GM12878 (cell line): ENCODE measurements at regions not wholly inside any gene's neighbourhood (a gene's known extent, or its start where the extent isn't known, plus 50 kb on each side); places are given as distances from the start of the nearest gene placed in this dataset.

Experiments
- ATAC-seq: fragments of 200-7000 bp; cut with Tn5 transposase; 3 replicates; pipeline ENCODE4 v1.9.1; 2020; ENCODE audit warnings: mild to moderate bottlenecking, moderate library complexity
- BruUV-seq: library from RNA; stranded (reverse); fragments of 400-500 nt; replicated peaks from 2 replicates; lab custom pipeline; 2021; lab: Mats Ljungman, UMichigan
- CTCF ChIA-PET: fragments of 300-600 bp; sonication (Branson Sonifier 250); formaldehyde crosslinking; extraction: SDS; loops from one replicate; lab custom pipeline; 2021; ENCODE audit warnings: inconsistent platforms; lab: Yijun Ruan, JAX
- POLR2A ChIA-PET: fragments of 350-600 bp; formaldehyde crosslinking; extraction: SDS; loops from one replicate; lab custom pipeline; 2021; ENCODE audit warnings: inconsistent platforms; lab: Charles Lee
- RAD21 ChIA-PET: fragments of 300-600 bp; sonication (Branson Sonifier 250); formaldehyde crosslinking; loops from one replicate; lab custom pipeline; 2023; ENCODE audit warnings: antibody characterized with exemption; ENCODE audit not compliant: unreplicated experiment; lab: Charles Lee
- SMC1A ChIA-PET: fragments of 300-600 bp; sonication (Branson Sonifier 250); formaldehyde crosslinking; loops from one replicate; lab custom pipeline; 2023; ENCODE audit not compliant: unreplicated experiment, uncharacterized antibody; lab: Charles Lee
- DNase-seq: peaks from one replicate; pipeline ENCODE4 v3.0.0-alpha.2; 2011; ENCODE audit warnings: low read depth, low spot score
- FAIRE-seq: peaks from 3 replicates; lab custom pipeline; 2011; peaks lifted over from hg19 to GRCh38; lab: Jason Lieb, UNC
- H2AFZ ChIP-seq: 2 replicates; pipeline ENCODE4 v1.6.0; 2011; ENCODE audit warnings: low read depth, low read length, control low read depth; ENCODE audit not compliant: control insufficient read depth
- H3K27ac ChIP-seq: 2 replicates; pipeline ENCODE4 v1.5.1; 2011; ENCODE audit warnings: control low read depth; ENCODE audit not compliant: control insufficient read depth, insufficient read depth
- H3K27me3 ChIP-seq, 2 experiments: replicated peaks in 1 of 2; 2 replicates each; pipeline versions ENCODE4 v1.6.0 to v1.6.1; 2011; ENCODE audit warnings: low read length in 1 of 2; ENCODE audit not compliant: control insufficient read depth in 2 of 2, insufficient read depth in 2 of 2
- H3K36me3 ChIP-seq, 2 experiments: 2 replicates each; pipeline ENCODE4 v1.5.1; 2011; ENCODE audit warnings: low read length in 1 of 2; ENCODE audit not compliant: control insufficient read depth in 2 of 2, insufficient read depth in 2 of 2
- H3K4me1 ChIP-seq: 2 replicates; pipeline ENCODE4 v1.6.1; 2011; ENCODE audit warnings: mild to moderate bottlenecking, low read length, moderate library complexity, mixed read lengths; ENCODE audit not compliant: control insufficient read depth, insufficient read depth
- H3K4me2 ChIP-seq: 2 replicates; pipeline ENCODE4 v1.6.0; 2011; ENCODE audit warnings: control low read depth; ENCODE audit not compliant: control insufficient read depth, insufficient read depth
- H3K4me3 ChIP-seq: fragments of 200-600 bp; sonication (generic); 2 replicates; pipeline ENCODE4 v1.5.1; 2016
- H3K79me2 ChIP-seq: 2 replicates; pipeline ENCODE4 v1.6.0; 2011; ENCODE audit warnings: low read length; ENCODE audit not compliant: control insufficient read depth, insufficient read depth
- H3K9ac ChIP-seq: 2 replicates; pipeline ENCODE4 v1.8.0; 2011; ENCODE audit warnings: low read length, control low read depth, mixed read lengths; ENCODE audit not compliant: control insufficient read depth, insufficient read depth
- H3K9me3 ChIP-seq: replicated peaks from 3 replicates; pipeline ENCODE4 v1.5.1; 2011; ENCODE audit warnings: mild to moderate bottlenecking, low read length; ENCODE audit not compliant: control insufficient read depth, insufficient read depth
- H4K20me1 ChIP-seq: 2 replicates; pipeline ENCODE4 v1.6.0; 2011; ENCODE audit not compliant: control insufficient read depth, insufficient read depth
- ATF7 ChIP-seq: fragments of 450-650 bp; IDR thresholded peaks from 2 replicates; pipeline ENCODE4 v1.6.1; 2016; ENCODE audit warnings: low read depth, mild to moderate bottlenecking
- CBFB ChIP-seq: IDR thresholded peaks from 2 replicates; pipeline ENCODE4 v1.6.1; 2016; ENCODE audit warnings: antibody characterized with exemption, low read depth
- CHD4 ChIP-seq: fragments of 200-600 bp; sonication (generic); IDR thresholded peaks from 2 replicates; pipeline ENCODE4 v1.6.1; 2016; ENCODE audit warnings: mild to moderate bottlenecking
- IKZF1 ChIP-seq: fragments of 450-650 bp; conservative IDR thresholded peaks from 2 replicates; pipeline ENCODE4 v1.6.1; 2017; ENCODE audit warnings: antibody characterized with exemption, mild to moderate bottlenecking
- MTA2 ChIP-seq: fragments of 450-650 bp; IDR thresholded peaks from 2 replicates; pipeline ENCODE4 v1.6.1; 2016; ENCODE audit warnings: low read depth, mild to moderate bottlenecking, moderate library complexity
- MXI1 ChIP-seq: fragments of 150-350 bp; IDR thresholded peaks from 2 replicates; pipeline ENCODE4 v1.6.1; 2011; ENCODE audit warnings: low read depth, mild to moderate bottlenecking, inconsistent platforms, low read length, improper control_type of control experiment
- NR2C2 ChIP-seq: IDR thresholded peaks from 2 replicates; pipeline ENCODE4 v1.6.1; 2011; ENCODE audit warnings: borderline replicate concordance, low read depth; ENCODE audit not compliant: control insufficient read depth, insufficient read length
- RAD51 ChIP-seq: fragments of 450-650 bp; IDR thresholded peaks from 2 replicates; pipeline ENCODE4 v1.6.1; 2016; ENCODE audit warnings: moderate library complexity, mild to moderate bottlenecking, inconsistent platforms
- SP1 ChIP-seq: IDR thresholded peaks from one replicate; pipeline ENCODE4 v1.6.1; 2011; ENCODE audit warnings: low read depth, low read length
- WGBS: methylation state at CpG from one replicate; pipeline ENCODE4 v1.1.6; 2016; ENCODE audit warnings: low lambda C conversion rate; ENCODE audit not compliant: insufficient replicate concordance, insufficient coverage; ENCODE audit errors: missing lambda C conversion rate; 5-methylcytosine and 5-hydroxymethylcytosine counted together
- in situ Hi-C: fragments of 300-500 bp; cut with MboI; formaldehyde crosslinking; loops from 9 replicates; pipeline ENCODE4 v1.14.3; 2018; ENCODE audit warnings: mixed read lengths
- intact Hi-C: fragments of 100-400 bp; cut with micrococcal nuclease; formaldehyde crosslinking; loops from one replicate; pipeline ENCODE4 v1.14.2; 2022; ENCODE audit not compliant: unreplicated experiment
- TF ChIP-seq, protein P1 (sequence below): fragments of 150-350 bp; IDR thresholded peaks from 2 replicates; pipeline ENCODE4 v1.6.1; 2016; ENCODE audit warnings: low read depth, low read length
- TF ChIP-seq, protein P2 (sequence below): fragments of 450-650 bp; IDR thresholded peaks from 2 replicates; pipeline ENCODE4 v1.6.1; 2016; ENCODE audit warnings: mild to moderate bottlenecking
- TF ChIP-seq, protein P3 (sequence below): fragments of 450-650 bp; formaldehyde crosslinking; IDR thresholded peaks from 2 replicates; pipeline ENCODE4 v1.4.0; 2022; ENCODE audit warnings: mild to moderate bottlenecking, moderate library complexity
- TF ChIP-seq, protein P4 (sequence below): IDR thresholded peaks from 2 replicates; pipeline ENCODE4 v1.6.1; 2011; ENCODE audit warnings: low read depth, low read length, improper control_type of control experiment, borderline replicate concordance

DNA sequence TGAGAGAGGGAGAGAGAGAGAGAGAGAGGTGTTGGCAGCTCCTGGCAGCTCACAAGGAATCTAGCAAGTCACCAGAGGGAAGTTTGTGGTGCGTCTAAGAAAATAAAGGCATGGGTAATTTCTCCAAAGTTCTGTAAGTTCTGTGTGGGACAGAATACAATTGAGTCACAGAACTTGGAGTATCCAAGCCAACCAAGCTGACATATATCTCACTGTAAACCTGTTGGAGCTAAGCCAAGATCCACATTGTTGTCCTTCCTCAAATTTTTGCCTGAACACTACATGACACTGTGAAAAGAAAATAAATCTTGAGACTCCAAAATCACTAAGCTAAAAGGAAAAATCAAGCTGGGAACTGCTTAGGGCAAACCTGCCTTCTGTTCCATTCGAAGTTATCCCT is 436.7 kb downstream of the MEI4 start:
- Histone ChIP-seq H3K27ac (no peak overlapping the region), H3K4me3 (no peak overlapping the region), H4K20me1 (no peaks in the 10 kb centered on the region), H3K4me1 (no peaks in the 10 kb centered on the region), H3K4me2 (no peak overlapping the region), H3K27me3 (no peaks in the 10 kb centered on the region)
- FAIRE-seq, result no peak
- no peak for DNase-seq
- SMC1A ChIA-PET, result no interaction called here
- WGBS, result 23% methylated on average over 2 of the region's 2 CpGs
- no peak for ATAC-seq
- CTCF ChIA-PET, result no interaction called here
- TF ChIP-seq, protein P1, sequence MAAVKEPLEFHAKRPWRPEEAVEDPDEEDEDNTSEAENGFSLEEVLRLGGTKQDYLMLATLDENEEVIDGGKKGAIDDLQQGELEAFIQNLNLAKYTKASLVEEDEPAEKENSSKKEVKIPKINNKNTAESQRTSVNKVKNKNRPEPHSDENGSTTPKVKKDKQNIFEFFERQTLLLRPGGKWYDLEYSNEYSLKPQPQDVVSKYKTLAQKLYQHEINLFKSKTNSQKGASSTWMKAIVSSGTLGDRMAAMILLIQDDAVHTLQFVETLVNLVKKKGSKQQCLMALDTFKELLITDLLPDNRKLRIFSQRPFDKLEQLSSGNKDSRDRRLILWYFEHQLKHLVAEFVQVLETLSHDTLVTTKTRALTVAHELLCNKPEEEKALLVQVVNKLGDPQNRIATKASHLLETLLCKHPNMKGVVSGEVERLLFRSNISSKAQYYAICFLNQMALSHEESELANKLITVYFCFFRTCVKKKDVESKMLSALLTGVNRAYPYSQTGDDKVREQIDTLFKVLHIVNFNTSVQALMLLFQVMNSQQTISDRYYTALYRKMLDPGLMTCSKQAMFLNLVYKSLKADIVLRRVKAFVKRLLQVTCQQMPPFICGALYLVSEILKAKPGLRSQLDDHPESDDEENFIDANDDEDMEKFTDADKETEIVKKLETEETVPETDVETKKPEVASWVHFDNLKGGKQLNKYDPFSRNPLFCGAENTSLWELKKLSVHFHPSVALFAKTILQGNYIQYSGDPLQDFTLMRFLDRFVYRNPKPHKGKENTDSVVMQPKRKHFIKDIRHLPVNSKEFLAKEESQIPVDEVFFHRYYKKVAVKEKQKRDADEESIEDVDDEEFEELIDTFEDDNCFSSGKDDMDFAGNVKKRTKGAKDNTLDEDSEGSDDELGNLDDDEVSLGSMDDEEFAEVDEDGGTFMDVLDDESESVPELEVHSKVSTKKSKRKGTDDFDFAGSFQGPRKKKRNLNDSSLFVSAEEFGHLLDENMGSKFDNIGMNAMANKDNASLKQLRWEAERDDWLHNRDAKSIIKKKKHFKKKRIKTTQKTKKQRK, result no peak
- no peak for TF ChIP-seq CBFB
- TF ChIP-seq, protein P2, sequence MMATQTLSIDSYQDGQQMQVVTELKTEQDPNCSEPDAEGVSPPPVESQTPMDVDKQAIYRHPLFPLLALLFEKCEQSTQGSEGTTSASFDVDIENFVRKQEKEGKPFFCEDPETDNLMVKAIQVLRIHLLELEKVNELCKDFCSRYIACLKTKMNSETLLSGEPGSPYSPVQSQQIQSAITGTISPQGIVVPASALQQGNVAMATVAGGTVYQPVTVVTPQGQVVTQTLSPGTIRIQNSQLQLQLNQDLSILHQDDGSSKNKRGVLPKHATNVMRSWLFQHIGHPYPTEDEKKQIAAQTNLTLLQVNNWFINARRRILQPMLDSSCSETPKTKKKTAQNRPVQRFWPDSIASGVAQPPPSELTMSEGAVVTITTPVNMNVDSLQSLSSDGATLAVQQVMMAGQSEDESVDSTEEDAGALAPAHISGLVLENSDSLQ, result no peak
- no peak for TF ChIP-seq MTA2
- no peak for TF ChIP-seq MXI1
- no peak for TF ChIP-seq CHD4
- TF ChIP-seq, protein P3, sequence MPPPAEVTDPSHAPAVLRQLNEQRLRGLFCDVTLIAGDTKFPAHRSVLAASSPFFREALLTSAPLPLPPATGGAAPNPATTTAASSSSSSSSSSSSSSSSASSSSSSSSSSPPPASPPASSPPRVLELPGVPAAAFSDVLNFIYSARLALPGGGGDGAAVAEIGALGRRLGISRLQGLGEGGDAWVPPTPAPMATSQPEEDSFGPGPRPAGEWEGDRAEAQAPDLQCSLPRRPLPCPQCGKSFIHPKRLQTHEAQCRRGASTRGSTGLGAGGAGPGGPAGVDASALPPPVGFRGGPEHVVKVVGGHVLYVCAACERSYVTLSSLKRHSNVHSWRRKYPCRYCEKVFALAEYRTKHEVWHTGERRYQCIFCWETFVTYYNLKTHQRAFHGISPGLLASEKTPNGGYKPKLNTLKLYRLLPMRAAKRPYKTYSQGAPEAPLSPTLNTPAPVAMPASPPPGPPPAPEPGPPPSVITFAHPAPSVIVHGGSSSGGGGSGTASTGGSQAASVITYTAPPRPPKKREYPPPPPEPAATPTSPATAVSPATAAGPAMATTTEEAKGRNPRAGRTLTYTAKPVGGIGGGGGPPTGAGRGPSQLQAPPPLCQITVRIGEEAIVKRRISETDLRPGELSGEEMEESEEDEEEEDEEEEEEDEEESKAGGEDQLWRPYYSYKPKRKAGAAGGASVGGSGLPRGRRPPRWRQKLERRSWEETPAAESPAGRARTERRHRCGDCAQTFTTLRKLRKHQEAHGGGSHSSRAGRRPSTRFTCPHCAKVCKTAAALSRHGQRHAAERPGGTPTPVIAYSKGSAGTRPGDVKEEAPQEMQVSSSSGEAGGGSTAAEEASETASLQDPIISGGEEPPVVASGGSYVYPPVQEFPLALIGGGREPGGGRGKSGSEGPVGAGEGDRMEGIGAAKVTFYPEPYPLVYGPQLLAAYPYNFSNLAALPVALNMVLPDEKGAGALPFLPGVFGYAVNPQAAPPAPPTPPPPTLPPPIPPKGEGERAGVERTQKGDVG (CRISPR knock-in tag), result no peak
- TF ChIP-seq ATF7, result no peak
- no peak for TF ChIP-seq SP1
- no peak for TF ChIP-seq RAD51
- TF ChIP-seq, protein P4, sequence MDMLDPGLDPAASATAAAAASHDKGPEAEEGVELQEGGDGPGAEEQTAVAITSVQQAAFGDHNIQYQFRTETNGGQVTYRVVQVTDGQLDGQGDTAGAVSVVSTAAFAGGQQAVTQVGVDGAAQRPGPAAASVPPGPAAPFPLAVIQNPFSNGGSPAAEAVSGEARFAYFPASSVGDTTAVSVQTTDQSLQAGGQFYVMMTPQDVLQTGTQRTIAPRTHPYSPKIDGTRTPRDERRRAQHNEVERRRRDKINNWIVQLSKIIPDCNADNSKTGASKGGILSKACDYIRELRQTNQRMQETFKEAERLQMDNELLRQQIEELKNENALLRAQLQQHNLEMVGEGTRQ, result no peak
- TF ChIP-seq IKZF1, result no peak
- TF ChIP-seq NR2C2, result no peak
- TF ChIP-seq, all 136 proteins: peak for 0
- ChIA-PET POLR2A (no interaction called here), RAD21 (interaction anchor here (0.6 kb wide), 1 partner anchor 330 kb away, joined by 3 read pairs; no protein-coding TSS in a partner anchor)
- Histone ChIP-seq H3K9ac (no peak overlapping the region), H3K79me2 (no peaks in the 10 kb centered on the region), H2AFZ (no peak overlapping the region), H3K36me3 (no peaks in the 10 kb centered on the region), H3K9me3 (no peaks in the 10 kb centered on the region)
- no TSS peak for BruUV-seq
- in situ Hi-C loops (no loop called here), intact Hi-C loops (no loop called here)
